IPS DF 6.9 (cell line): ENCODE measurements at regions not wholly inside any gene's neighbourhood (a gene's known extent, or its start where the extent isn't known, plus 50 kb on each side); places are given as distances from the start of the nearest gene placed in this dataset.

Experiments
- DNase-seq: peaks from one replicate; pipeline ENCODE4 v3.0.0-alpha.2; 2013; ENCODE audit warnings: low read depth, low spot score
- H3K27ac ChIP-seq: one replicate; pipeline ENCODE4 v1.5.1; 2013; ENCODE audit warnings: low read length, control low read depth
- H3K27me3 ChIP-seq: 2 replicates; pipeline ENCODE4 v1.6.1; 2013; ENCODE audit warnings: mild to moderate bottlenecking, low read length; ENCODE audit not compliant: control insufficient read depth, insufficient read depth
- H3K36me3 ChIP-seq: 2 replicates; pipeline ENCODE4 v1.6.1; 2013; ENCODE audit warnings: low read length; ENCODE audit not compliant: control insufficient read depth, insufficient read depth
- H3K4me1 ChIP-seq: 2 replicates; pipeline ENCODE4 v1.6.1; 2013; ENCODE audit warnings: low read length; ENCODE audit not compliant: control insufficient read depth, insufficient read depth
- H3K4me3 ChIP-seq: 2 replicates; pipeline ENCODE4 v1.5.1; 2013; ENCODE audit warnings: mild to moderate bottlenecking, low read length
- H3K9me3 ChIP-seq: 2 replicates; pipeline ENCODE4 v1.6.1; 2013; ENCODE audit warnings: low read length, inconsistent platforms; ENCODE audit not compliant: control insufficient read depth, insufficient read depth
- WGBS: extraction: QIAGEN DNeasy Blood & Tissue Kit; methylation state at CpG from one replicate; pipeline ENCODE4 v1.1.7; 2013; ENCODE audit warnings: mixed read lengths, missing lambda C conversion rate; ENCODE audit not compliant: insufficient read length, insufficient coverage; 5-methylcytosine and 5-hydroxymethylcytosine counted together

- no peaks in the 10 kb centered on the region for H3K36me3 ChIP-seq
- no peak overlapping the region for H3K27ac ChIP-seq
- H3K9me3 ChIP-seq: no peaks in the 10 kb centered on the region
- H3K4me1 ChIP-seq: no peaks in the 10 kb centered on the region
- WGBS: no CpG with 5 or more reads among the region's 5 CpGs
- no peak for DNase-seq
- H3K4me3 ChIP-seq: no peak overlapping the region
- no peaks in the 10 kb centered on the region for H3K27me3 ChIP-seq
Observed at GRCh38 chr4:146087856-146088255, 87.7 kb upstream of the LSM6 start.

- Histone ChIP-seq H3K9me3 (no peaks in the 10 kb centered on the region), H3K27ac (no peak overlapping the region), H3K36me3 (no peaks in the 10 kb centered on the region), H3K4me3 (no peak overlapping the region), H3K27me3 (no peaks in the 10 kb centered on the region), H3K4me1 (no peaks in the 10 kb centered on the region)
- WGBS: no CpG with 5 or more reads among the region's 6 CpGs
- no peak for DNase-seq
Observed at GRCh38 chr4:146076081-146076480, 99.4 kb upstream of the LSM6 start.

- Histone ChIP-seq H3K9me3 (no peaks in the 10 kb centered on the region), H3K36me3 (no peaks in the 10 kb centered on the region), H3K27ac (no peak overlapping the region), H3K27me3 (no peaks in the 10 kb centered on the region), H3K4me3 (no peak overlapping the region), H3K4me1 (no peaks in the 10 kb centered on the region)
- no CpG with 5 or more reads among the region's 3 CpGs for WGBS
- no peak for DNase-seq
Observed at GRCh38 chr4:146073517-146073916, 102.0 kb upstream of the LSM6 start.

- H3K4me1 ChIP-seq: no peaks in the 10 kb centered on the region
- no peak overlapping the region for H3K27ac ChIP-seq
- H3K36me3 ChIP-seq: no peaks in the 10 kb centered on the region
- no peak overlapping the region for H3K4me3 ChIP-seq
- no peaks in the 10 kb centered on the region for H3K9me3 ChIP-seq
- DNase-seq: no peak
- no CpG with 5 or more reads among the region's 1 CpG for WGBS
- no peaks in the 10 kb centered on the region for H3K27me3 ChIP-seq
Observed at GRCh38 chr4:146072376-146072775, 103.1 kb upstream of the LSM6 start.

DNA sequence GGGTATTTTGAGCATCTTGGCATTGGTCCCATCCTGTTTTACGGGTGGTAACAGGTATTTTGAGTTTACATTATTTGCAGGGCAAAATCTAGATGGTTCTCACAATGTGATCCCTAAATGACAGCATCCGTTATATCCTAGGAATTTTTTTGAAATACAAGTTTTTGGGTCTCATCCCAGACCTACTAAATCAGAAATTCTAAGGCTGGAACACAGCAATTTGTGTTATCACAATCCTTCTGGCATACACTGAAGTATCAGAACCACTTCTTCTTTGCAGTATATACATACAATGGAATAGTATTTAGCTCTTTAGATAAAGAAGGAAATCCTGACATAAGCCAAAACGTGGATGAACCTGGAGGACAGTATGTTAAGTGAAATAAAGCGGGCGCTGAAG lies 104.1 kb upstream of the LSM6 start:
- no CpG with 5 or more reads among the region's 5 CpGs for WGBS
- no peak for DNase-seq
- H3K4me1 ChIP-seq: no peaks in the 10 kb centered on the region
- H3K27ac ChIP-seq: no peak overlapping the region
- no peak overlapping the region for H3K4me3 ChIP-seq
- no peaks in the 10 kb centered on the region for H3K27me3 ChIP-seq
- no peaks in the 10 kb centered on the region for H3K36me3 ChIP-seq
- H3K9me3 ChIP-seq: no peaks in the 10 kb centered on the region

DNA sequence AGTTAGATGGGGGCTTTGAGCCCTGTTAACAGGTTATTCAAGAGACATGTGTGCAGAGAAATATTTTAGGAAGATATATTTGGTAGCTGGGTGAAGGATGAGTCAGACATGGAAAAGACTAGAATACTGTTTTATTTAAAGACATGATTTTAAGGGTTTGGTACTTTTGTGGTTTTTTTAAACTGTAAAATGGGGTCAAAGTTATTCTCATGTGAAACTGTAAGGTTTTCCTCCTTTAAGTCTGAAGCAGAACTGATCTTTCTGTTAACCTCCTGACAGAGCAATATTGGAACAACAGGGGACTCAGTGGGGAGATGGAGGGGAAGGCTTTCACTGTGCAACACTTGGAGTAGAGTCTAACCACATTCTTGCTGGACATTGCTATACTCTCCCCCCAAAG lies 112.4 kb upstream of the LSM6 start:
- Histone ChIP-seq H3K4me3 (no peak overlapping the region), H3K4me1 (no peaks in the 10 kb centered on the region), H3K27me3 (no peaks in the 10 kb centered on the region)

GRCh38 chr4:146062340-146062739 lies 113.2 kb upstream of the LSM6 start:
- no peaks in the 10 kb centered on the region for H3K27me3 ChIP-seq
- no CpG with 5 or more reads among the region's 2 CpGs for WGBS
- DNase-seq: no peak
- H3K9me3 ChIP-seq: no peaks in the 10 kb centered on the region
- no peak overlapping the region for H3K27ac ChIP-seq
- H3K36me3 ChIP-seq: no peaks in the 10 kb centered on the region
- no peak overlapping the region for H3K4me3 ChIP-seq
- H3K4me1 ChIP-seq: no peaks in the 10 kb centered on the region

More for the DNA sequence above, 112.4 kb upstream of the LSM6 start:
- Histone ChIP-seq H3K9me3 (no peaks in the 10 kb centered on the region), H3K27ac (no peak overlapping the region), H3K36me3 (no peaks in the 10 kb centered on the region)
- no peak for DNase-seq

- Histone ChIP-seq H3K4me1 (no peaks in the 10 kb centered on the region), H3K27ac (no peak overlapping the region), H3K36me3 (no peaks in the 10 kb centered on the region), H3K27me3 (no peaks in the 10 kb centered on the region), H3K4me3 (no peak overlapping the region), H3K9me3 (no peaks in the 10 kb centered on the region)
- DNase-seq: peak; percentile 4
- WGBS: no CpG with 5 or more reads among the region's 4 CpGs
Observed at GRCh38 chr4:146061610-146062334, 113.7 kb upstream of the LSM6 start.

- no peaks in the 10 kb centered on the region for H3K9me3 ChIP-seq
- H3K36me3 ChIP-seq: no peaks in the 10 kb centered on the region
- H3K27me3 ChIP-seq: no peaks in the 10 kb centered on the region
- no CpG with 5 or more reads among the region's 3 CpGs for WGBS
- no peak for DNase-seq
- no peak overlapping the region for H3K27ac ChIP-seq
- H3K4me1 ChIP-seq: no peaks in the 10 kb centered on the region
- H3K4me3 ChIP-seq: no peak overlapping the region
Observed at GRCh38 chr4:146059865-146060264, 115.7 kb upstream of the LSM6 start.

DNA sequence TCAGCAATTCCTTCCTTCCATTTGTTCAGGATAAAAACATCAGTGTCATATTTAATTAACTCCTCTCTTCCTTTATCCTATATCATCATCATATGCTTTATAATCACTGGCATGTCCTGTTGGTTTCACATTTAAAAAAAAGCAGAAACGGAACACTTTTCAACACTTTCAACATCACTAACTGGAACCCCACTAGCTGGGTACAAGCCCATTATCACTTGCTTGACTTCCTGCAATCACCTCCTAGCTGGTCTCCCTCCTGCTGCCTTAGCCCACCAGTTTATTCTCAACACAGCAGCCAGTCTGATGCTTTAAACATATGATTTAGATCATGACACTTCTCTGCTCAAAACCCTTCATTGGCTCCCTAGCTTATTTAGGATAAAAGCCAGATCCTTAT lies 116.4 kb upstream of the LSM6 start:
- H3K27ac ChIP-seq: no peak overlapping the region
- H3K4me3 ChIP-seq: no peak overlapping the region
- no peak for DNase-seq
- no CpG with 5 or more reads among the region's 1 CpG for WGBS
- H3K27me3 ChIP-seq: no peaks in the 10 kb centered on the region
- H3K9me3 ChIP-seq: no peaks in the 10 kb centered on the region
- no peaks in the 10 kb centered on the region for H3K36me3 ChIP-seq
- no peaks in the 10 kb centered on the region for H3K4me1 ChIP-seq

GRCh38 chr4:146058531-146058930 lies 117.0 kb upstream of the LSM6 start:
- Histone ChIP-seq H3K36me3 (no peaks in the 10 kb centered on the region), H3K9me3 (no peaks in the 10 kb centered on the region), H3K27ac (no peak overlapping the region), H3K4me1 (no peaks in the 10 kb centered on the region), H3K27me3 (no peaks in the 10 kb centered on the region), H3K4me3 (no peak overlapping the region)
- WGBS: no CpG with 5 or more reads among the region's 1 CpG
- DNase-seq: no peak
